ENCODE measurements at regions not wholly inside any gene's neighbourhood (a gene's known extent, or its start where the extent isn't known, plus 50 kb on each side); places are given as distances from the start of the nearest gene placed in this dataset.

GRCh38 chr18:2391470-2391869 lies 179.8 kb downstream of the METTL4 start:
- H2AK5ac ChIP-seq (ENCODE audit: low read length) = no peak overlapping the region
- H3K36me3 ChIP-seq (ENCODE audit: control insufficient read depth in 1 of 2, insufficient read depth in 2 of 2, low read length in 2 of 2) = no peaks in the 10 kb centered on the region
- no peaks in the 10 kb centered on the region for H3K4me1 ChIP-seq (ENCODE audit: control insufficient read depth in 1 of 2, insufficient read depth in 2 of 2, low read length in 2 of 2)
- H3K14ac ChIP-seq (ENCODE audit: low read length) = no peak overlapping the region
- no peak overlapping the region for H3K27ac ChIP-seq (ENCODE audit: low read depth, low read length)
- no peak overlapping the region for H4K91ac ChIP-seq (ENCODE audit: low read depth, low read length)
- no CpG with 5 or more reads among the region's 6 CpGs for WGBS (ENCODE audit: extremely low coverage, insufficient coverage, insufficient read length)
- no peak overlapping the region for H3K4me3 ChIP-seq (ENCODE audit: low read depth, low read length)
- no peak overlapping the region for H3K9ac ChIP-seq (ENCODE audit: low read length)
- no peaks in the 10 kb centered on the region for H3K27me3 ChIP-seq (ENCODE audit: insufficient read depth, low read length)
- no peak overlapping the region for H3K23ac ChIP-seq (ENCODE audit: low read length)
- no peak overlapping the region for H2BK5ac ChIP-seq (ENCODE audit: low read depth, low read length, poor library complexity)
- H3K9me3 ChIP-seq (ENCODE audit: insufficient read depth, low read depth, low read length) = no peaks in the 10 kb centered on the region
- no peaks in the 10 kb centered on the region for H3K79me2 ChIP-seq (ENCODE audit: control insufficient read depth, insufficient read depth, low read length, poor library complexity)
- no peak overlapping the region for H3K4ac ChIP-seq (ENCODE audit: low read depth, low read length)
- no peaks in the 10 kb centered on the region for H3K79me1 ChIP-seq (ENCODE audit: low read length)
- H3K4me2 ChIP-seq (ENCODE audit: low read length) = no peak overlapping the region
- no peak overlapping the region for H2AFZ ChIP-seq (ENCODE audit: insufficient read depth, low read length, poor library complexity)
- H4K8ac ChIP-seq (ENCODE audit: low read depth, low read length) = no peak overlapping the region
- DNase-seq = no peak
- no peak overlapping the region for H4K12ac ChIP-seq (ENCODE audit: low read depth, low read length)
- H2BK120ac ChIP-seq (ENCODE audit: insufficient read depth, low read length, poor library complexity) = no peak overlapping the region
- H2BK12ac ChIP-seq (ENCODE audit: low read length) = no peak overlapping the region
- no peak overlapping the region for H3K18ac ChIP-seq (ENCODE audit: low read length)

DNA sequence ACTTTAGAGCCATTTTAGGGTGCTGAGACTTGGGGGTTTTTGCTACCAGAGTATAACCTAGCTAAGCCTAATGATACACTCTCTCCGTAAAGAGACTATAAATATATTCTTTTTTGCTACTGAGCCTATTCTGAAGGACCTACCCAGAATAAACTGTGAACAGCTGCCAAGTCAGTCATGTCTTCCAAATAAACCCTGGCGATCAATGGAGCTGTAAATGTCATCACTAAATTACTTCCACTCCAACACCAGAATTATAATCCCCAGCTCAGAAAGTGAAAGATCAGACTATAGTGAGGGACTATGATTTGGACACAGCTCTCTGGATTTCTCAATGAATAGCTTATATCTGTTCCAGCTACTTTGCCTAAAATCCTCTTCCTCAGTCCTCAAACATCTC lies 178.9 kb downstream of the METTL4 start:
- no peak overlapping the region for H3K18ac ChIP-seq (ENCODE audit: low read length)
- no peak overlapping the region for H3K4me3 ChIP-seq (ENCODE audit: low read depth, low read length)
- no peak overlapping the region for H4K8ac ChIP-seq (ENCODE audit: low read depth, low read length)
- H3K14ac ChIP-seq (ENCODE audit: low read length) = no peak overlapping the region
- no peaks in the 10 kb centered on the region for H3K27me3 ChIP-seq (ENCODE audit: insufficient read depth, low read length)
- no peak overlapping the region for H3K4me2 ChIP-seq (ENCODE audit: low read length)
- no peak overlapping the region for H3K23ac ChIP-seq (ENCODE audit: low read length)
- H3K79me2 ChIP-seq (ENCODE audit: control insufficient read depth, insufficient read depth, low read length, poor library complexity) = no peaks in the 10 kb centered on the region
- no peak overlapping the region for H2AK5ac ChIP-seq (ENCODE audit: low read length)
- H3K9ac ChIP-seq (ENCODE audit: low read length) = no peak overlapping the region
- H2BK5ac ChIP-seq (ENCODE audit: low read depth, low read length, poor library complexity) = no peak overlapping the region
- no peaks in the 10 kb centered on the region for H3K36me3 ChIP-seq (ENCODE audit: control insufficient read depth in 1 of 2, insufficient read depth in 2 of 2, low read length in 2 of 2)
- no peak overlapping the region for H2AFZ ChIP-seq (ENCODE audit: insufficient read depth, low read length, poor library complexity)
- WGBS (ENCODE audit: extremely low coverage, insufficient coverage, insufficient read length) = no CpG with 5 or more reads among the region's 2 CpGs
- H4K12ac ChIP-seq (ENCODE audit: low read depth, low read length) = no peak overlapping the region
- no peak overlapping the region for H2BK12ac ChIP-seq (ENCODE audit: low read length)
- DNase-seq = no peak
- H3K4ac ChIP-seq (ENCODE audit: low read depth, low read length) = no peak overlapping the region
- H2BK120ac ChIP-seq (ENCODE audit: insufficient read depth, low read length, poor library complexity) = no peak overlapping the region
- no peaks in the 10 kb centered on the region for H3K4me1 ChIP-seq (ENCODE audit: control insufficient read depth in 1 of 2, insufficient read depth in 2 of 2, low read length in 2 of 2)
- H3K9me3 ChIP-seq (ENCODE audit: insufficient read depth, low read depth, low read length) = no peaks in the 10 kb centered on the region
- no peaks in the 10 kb centered on the region for H3K79me1 ChIP-seq (ENCODE audit: low read length)
- H4K91ac ChIP-seq (ENCODE audit: low read depth, low read length) = no peak overlapping the region
- H3K27ac ChIP-seq (ENCODE audit: low read depth, low read length) = no peak overlapping the region

GRCh38 chr18:2394684-2395083 lies 176.6 kb downstream of the METTL4 start:
- no peak overlapping the region for H2BK12ac ChIP-seq (ENCODE audit: low read length)
- H3K4me1 ChIP-seq (ENCODE audit: control insufficient read depth in 1 of 2, insufficient read depth in 2 of 2, low read length in 2 of 2) = no peaks in the 10 kb centered on the region
- no peaks in the 10 kb centered on the region for H3K79me2 ChIP-seq (ENCODE audit: control insufficient read depth, insufficient read depth, low read length, poor library complexity)
- no peaks in the 10 kb centered on the region for H3K79me1 ChIP-seq (ENCODE audit: low read length)
- H3K4ac ChIP-seq (ENCODE audit: low read depth, low read length) = no peak overlapping the region
- no peak overlapping the region for H2AK5ac ChIP-seq (ENCODE audit: low read length)
- H3K18ac ChIP-seq (ENCODE audit: low read length) = no peak overlapping the region
- H2BK120ac ChIP-seq (ENCODE audit: insufficient read depth, low read length, poor library complexity) = no peak overlapping the region
- DNase-seq = no peak
- no peak overlapping the region for H3K14ac ChIP-seq (ENCODE audit: low read length)
- H4K12ac ChIP-seq (ENCODE audit: low read depth, low read length) = no peak overlapping the region
- H3K23ac ChIP-seq (ENCODE audit: low read length) = no peak overlapping the region
- no CpG with 5 or more reads among the region's 7 CpGs for WGBS (ENCODE audit: extremely low coverage, insufficient coverage, insufficient read length)
- no peaks in the 10 kb centered on the region for H3K27me3 ChIP-seq (ENCODE audit: insufficient read depth, low read length)
- H3K9me3 ChIP-seq (ENCODE audit: insufficient read depth, low read depth, low read length) = no peaks in the 10 kb centered on the region
- no peak overlapping the region for H2AFZ ChIP-seq (ENCODE audit: insufficient read depth, low read length, poor library complexity)
- H3K27ac ChIP-seq (ENCODE audit: low read depth, low read length) = no peak overlapping the region
- no peak overlapping the region for H4K8ac ChIP-seq (ENCODE audit: low read depth, low read length)
- no peak overlapping the region for H4K91ac ChIP-seq (ENCODE audit: low read depth, low read length)
- H3K36me3 ChIP-seq (ENCODE audit: control insufficient read depth in 1 of 2, insufficient read depth in 2 of 2, low read length in 2 of 2) = no peaks in the 10 kb centered on the region
- no peak overlapping the region for H3K4me2 ChIP-seq (ENCODE audit: low read length)
- no peak overlapping the region for H3K9ac ChIP-seq (ENCODE audit: low read length)
- no peak overlapping the region for H3K4me3 ChIP-seq (ENCODE audit: low read depth, low read length)
- H2BK5ac ChIP-seq (ENCODE audit: low read depth, low read length, poor library complexity) = no peak overlapping the region

DNA sequence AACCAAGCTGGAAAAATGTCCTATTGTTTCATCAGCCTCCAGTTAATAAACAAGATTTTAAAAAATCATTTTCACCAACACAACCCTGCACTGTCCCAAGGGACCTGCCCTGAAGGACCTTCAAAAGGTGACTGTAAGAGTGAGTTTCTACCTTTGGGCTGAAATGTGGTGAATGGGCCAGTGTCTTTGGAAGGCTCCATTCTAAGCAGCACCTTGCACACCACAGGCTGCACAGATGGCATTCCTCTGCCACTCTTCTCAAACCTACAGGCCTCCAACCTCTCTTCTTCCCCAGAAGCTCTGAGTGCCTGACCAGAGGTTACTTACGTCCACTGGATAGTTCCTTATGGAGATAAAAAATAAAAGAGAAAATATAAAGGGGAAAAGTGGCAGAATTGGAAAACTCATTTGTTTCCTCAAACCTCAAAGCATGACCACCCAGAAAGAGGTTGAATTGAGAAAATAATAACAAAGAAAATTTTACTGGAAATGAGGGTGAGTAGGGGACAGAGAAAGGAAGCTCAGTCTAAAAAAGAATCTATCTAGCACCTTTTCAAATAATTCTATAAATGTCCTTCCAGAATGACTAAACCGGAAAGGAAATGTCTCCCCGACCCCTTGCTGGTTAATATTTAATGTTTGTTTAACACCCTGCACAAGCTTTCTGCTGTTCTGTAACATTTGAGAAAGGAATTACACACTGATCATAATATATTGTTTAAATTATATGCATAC lies 175.7 kb downstream of the METTL4 start:
- Histone ChIP-seq H2AK5ac (ENCODE audit: low read length) (no peak overlapping the region), H3K4me2 (ENCODE audit: low read length) (no peak overlapping the region), H3K4me1 (ENCODE audit: control insufficient read depth in 1 of 2, insufficient read depth in 2 of 2, low read length in 2 of 2) (no peaks in the 10 kb centered on the region), H3K4ac (ENCODE audit: low read depth, low read length) (no peak overlapping the region), H3K27me3 (ENCODE audit: insufficient read depth, low read length) (no peaks in the 10 kb centered on the region), H4K91ac (ENCODE audit: low read depth, low read length) (no peak overlapping the region), H3K36me3 (ENCODE audit: control insufficient read depth in 1 of 2, insufficient read depth in 2 of 2, low read length in 2 of 2) (no peaks in the 10 kb centered on the region), H3K9me3 (ENCODE audit: insufficient read depth, low read depth, low read length) (no peaks in the 10 kb centered on the region), H3K79me2 (ENCODE audit: control insufficient read depth, insufficient read depth, low read length, poor library complexity) (no peaks in the 10 kb centered on the region), H4K8ac (ENCODE audit: low read depth, low read length) (no peak overlapping the region), H3K9ac (ENCODE audit: low read length) (no peak overlapping the region), H2BK5ac (ENCODE audit: low read depth, low read length, poor library complexity) (no peak overlapping the region), H3K4me3 (ENCODE audit: low read depth, low read length) (no peak overlapping the region), H4K12ac (ENCODE audit: low read depth, low read length) (no peak overlapping the region), H3K23ac (ENCODE audit: low read length) (no peak overlapping the region), H3K79me1 (ENCODE audit: low read length) (no peaks in the 10 kb centered on the region), H2AFZ (ENCODE audit: insufficient read depth, low read length, poor library complexity) (no peak overlapping the region), H3K14ac (ENCODE audit: low read length) (no peak overlapping the region), H2BK120ac (ENCODE audit: insufficient read depth, low read length, poor library complexity) (no peak overlapping the region), H2BK12ac (ENCODE audit: low read length) (no peak overlapping the region), H3K18ac (ENCODE audit: low read length) (no peak overlapping the region), H3K27ac (ENCODE audit: low read depth, low read length) (no peak overlapping the region)
- WGBS (ENCODE audit: extremely low coverage, insufficient coverage, insufficient read length) = no CpG with 5 or more reads among the region's 3 CpGs
- no peak for DNase-seq

All from trophoblast cell (in vitro differentiated cells and primary cell).